SW480 (cell line): ENCODE measurements at regions not wholly inside any gene's neighbourhood (a gene's known extent, or its start where the extent isn't known, plus 50 kb on each side); places are given as distances from the start of the nearest gene placed in this dataset.

Experiments used
- DNase-seq: peaks from one replicate; pipeline ENCODE4 v3.0.0-alpha.2; 2016; ENCODE audit warnings: low spot score

DNA sequence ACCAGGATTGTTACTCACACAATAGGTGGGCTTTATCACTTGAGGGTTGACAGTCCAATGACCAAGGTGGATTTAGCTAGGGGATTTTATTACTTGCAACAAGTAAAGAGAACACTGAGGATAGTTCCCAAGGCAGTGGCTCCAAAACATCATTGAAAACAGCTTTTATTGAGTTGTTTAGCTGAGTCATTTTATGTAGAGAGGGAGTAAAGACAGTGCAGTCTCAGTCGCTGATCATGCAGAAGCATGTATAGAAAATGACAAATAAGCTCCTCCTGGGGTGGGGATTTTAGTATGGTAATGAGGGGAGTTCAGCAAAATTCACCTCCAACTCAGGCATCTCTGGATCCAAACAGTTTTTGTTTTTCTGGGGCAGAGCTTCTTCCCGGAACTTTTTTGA is 163.0 kb upstream of the CCDC179 start:
- DNase-seq = no peak

DNA sequence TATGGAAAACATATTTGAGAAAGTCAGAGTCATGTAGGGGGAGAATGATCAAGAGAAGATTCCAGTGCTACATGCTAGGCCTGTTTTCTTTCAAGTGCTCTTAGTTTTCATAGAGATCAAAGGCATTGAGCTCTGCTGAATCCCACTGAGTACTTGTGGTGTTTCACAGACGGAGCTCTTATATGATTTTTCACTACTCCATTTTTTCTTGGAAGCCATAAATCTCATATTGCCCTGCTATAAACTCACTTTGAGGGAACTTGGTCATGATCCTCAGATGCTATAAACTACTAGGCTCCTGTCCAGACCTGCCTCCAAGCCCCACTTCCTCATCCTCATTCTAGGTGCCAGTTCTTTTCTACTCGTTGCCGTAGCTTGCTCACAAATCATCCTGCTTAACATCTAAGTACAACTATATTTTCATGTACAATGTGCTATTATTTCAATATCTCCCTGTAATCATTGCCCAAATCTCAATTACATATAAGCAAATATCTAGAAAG is 180.8 kb upstream of the CCDC179 start:
- DNase-seq = no peak

DNA sequence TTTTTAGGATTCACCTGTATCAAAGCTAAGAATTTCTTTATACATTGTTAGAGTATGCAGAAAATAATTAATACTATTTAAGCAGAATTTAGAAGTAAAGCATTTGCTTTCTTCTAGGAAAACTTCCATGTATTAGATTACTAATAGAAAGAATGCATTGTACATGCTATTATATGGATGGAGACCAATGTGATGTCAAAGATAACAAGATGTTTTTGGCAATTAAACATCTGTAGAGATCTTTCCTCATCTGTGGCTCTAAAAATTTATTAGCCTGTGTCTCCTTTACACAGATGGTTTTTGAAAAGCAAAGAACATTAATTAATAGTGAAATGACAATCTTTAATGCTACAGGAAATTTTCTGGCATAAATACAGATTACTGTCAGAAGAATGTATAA is 198.4 kb upstream of the CCDC179 start:
- DNase-seq = no peak

DNA sequence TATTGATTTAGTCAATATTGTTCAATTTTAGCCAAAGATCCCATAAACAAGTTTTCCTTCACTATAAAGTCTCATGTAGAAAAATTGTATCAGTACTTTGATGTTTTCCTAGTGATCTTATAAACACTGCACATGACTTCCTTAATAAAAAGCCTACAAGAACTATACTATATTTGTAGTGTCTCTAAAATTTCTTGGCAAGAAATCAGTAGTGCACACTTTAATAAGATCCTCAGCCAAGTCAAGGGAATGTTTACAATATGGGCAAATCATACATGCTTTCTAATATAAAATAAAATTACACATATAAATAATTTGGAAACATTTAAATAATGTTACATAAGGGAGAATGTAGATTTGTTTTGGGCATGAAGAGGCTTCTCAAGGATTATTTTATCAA is 203.0 kb upstream of the CCDC179 start:
- DNase-seq = no peak

DNA sequence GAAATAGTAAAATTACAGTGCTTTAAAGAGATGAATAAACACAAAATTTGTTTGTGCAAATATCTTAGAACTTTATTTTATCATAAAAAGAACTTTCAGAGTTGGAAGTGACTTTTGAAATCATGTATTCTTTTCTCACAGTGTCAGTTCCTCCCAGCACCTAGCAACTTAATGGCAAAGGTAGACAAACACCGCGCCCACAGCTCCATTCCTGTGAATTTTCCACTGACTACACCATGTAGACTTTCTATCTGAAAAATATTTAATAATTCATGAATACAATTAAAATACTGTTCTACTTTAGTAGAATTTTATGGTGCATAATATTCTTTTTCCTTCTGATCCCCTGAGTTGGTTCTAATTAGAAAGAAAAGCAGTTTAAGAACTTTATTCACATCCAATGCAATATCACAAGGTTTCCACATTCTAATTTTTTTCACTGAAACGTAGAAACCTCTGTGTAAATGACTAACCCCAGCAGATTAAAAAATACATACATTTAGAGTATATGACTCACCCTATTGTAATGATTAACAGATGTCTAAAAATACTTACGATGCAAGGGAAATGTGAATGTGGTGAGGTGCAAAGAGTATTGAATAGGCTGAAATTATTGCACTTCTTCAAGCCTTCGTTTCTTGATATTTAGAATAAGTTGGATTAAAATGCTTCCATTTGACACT is 218.2 kb upstream of the CCDC179 start:
- peak; percentile 31 for DNase-seq

DNA sequence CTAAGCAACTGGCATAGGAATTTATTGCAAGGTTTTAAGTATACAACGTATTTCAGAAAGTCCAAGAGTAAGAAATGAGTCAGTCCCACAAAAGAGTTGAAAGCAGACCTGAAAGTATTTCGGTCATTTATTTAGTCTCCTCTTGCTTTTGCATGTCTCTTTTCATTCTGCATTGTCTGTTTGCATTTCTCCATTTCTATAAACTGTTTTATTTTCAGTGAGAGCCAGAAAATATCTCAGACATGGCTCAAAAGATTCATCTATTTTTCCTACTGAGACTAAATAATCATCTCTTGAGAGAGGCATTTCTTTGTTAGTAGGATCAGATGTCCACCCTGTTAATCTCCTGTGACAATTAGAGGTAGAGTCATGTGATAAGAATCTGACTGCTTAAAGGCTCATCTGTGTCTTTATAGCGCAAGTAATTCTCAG is 219.1 kb upstream of the CCDC179 start:
- DNase-seq = no peak

DNA sequence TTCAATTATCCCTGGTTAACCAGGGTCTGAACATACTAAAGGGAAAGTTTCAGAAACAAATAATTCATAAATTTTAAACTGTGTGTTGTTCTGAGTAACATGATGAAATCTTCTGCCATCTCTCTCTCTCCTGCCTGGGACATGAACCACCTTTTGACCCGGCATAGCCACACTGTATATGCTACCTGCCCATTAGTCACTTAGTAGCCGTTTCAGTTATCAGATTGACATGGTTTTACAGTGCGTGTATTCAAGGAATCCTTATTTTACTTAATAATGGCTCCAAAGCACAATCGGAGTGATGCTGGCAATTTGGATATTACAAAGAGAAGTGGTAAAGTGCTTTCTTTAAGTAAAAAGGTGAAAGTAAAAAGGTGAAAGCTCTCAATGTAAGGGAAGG is 227.1 kb upstream of the CCDC179 start:
- DNase-seq = no peak

DNA sequence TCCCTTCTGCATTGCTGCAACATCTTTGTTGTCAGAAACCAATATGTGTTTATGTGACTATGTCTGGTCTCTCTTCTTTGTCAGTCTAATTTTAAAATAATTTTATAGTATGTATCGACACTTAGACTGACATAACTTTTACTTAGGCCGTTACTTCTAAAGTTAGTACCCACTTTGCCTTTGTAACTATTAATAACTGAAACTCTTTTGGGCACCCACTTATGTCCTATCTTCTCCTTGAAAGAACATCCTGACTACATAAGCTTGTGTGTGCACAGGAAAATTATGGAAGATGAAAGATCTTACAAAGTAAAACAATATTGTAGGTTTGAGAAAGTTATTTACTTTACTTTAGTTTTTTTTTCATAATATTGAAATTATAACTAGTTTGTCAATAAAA is 230.4 kb upstream of the CCDC179 start:
- no peak for DNase-seq

DNA sequence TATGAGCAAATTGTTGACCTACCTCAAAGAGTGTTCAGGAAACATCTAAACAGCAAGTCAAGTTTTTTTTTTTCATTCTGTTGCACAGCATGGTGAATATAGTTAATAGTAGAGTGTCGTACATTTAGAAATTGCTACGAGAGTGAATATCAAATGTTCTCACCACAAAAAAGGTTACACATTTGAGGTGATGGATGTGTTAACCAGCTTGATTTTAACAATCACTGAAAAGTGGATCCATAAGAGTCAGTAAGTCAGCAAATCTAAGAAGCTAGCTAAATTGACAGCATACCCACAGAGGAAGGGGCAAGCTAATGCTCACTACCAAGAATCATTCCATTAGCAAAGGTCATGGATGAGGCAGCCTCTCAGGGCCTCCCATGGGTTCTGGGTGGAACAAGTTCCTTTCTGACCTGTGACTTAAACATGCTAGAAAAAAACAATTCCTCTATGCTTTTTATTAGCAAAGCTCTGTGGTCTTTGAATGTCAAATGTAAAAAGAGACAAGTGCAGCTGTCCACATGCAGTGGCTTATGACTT is 235.4 kb upstream of the CCDC179 start:
- DNase-seq = no peak

DNA sequence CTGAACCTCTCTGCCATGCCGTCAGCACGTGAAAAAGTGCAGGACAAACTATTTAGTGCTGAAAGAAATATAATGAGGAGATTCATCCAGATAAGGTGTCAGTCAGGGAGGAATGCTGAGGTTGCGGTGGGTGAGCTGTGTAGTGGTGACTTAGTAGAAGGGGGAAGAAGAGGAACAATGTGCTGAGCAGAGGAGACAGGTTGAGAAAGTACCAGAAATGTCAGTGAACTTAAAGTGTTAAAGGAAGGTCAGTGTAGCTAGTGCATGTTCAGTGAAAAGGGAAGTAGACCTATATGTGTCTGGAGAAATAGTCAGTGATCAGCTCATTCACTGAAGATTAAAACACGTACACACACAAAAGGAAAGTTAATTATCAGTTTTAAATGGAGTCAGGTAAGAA is 237.6 kb upstream of the CCDC179 start:
- no peak for DNase-seq

DNA sequence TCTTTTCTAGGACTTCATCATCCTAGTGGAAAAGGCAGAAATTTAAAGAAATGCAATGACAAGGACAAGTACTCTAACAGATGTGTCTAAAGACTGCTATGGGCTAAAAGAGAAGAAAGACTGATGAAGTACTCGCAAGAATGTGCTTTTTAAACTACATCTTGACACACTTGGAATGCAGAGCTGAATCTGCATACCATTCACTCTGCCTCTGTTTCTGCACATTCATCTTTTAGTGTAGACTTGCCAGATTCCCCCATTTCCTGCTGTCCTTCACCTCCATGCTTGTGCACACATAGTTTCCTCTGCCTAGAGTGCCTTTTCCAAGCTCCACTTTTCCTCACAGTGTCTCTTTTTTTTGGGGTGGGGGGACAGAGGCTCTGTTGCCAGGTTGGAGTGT is 239.0 kb upstream of the CCDC179 start:
- DNase-seq = no peak

DNA sequence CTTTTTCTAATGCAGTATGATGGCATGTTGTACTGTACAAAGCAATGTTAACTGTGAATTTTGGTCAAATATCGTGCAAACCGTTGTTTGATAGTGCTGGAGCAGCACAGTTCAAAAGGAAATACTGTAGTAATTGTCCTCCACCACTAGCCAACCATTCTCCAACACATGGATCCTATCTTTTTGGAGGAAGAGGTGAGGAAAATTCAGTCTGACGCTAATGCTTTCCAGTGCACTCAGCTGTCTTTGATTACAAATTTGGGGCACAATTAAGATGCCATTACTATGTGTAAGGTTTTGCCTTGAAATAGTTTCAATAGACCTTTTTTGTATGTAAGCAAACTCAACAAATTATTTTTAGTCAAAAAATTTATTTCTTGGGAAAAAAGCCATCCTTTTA is 240.5 kb upstream of the CCDC179 start:
- no peak for DNase-seq

DNA sequence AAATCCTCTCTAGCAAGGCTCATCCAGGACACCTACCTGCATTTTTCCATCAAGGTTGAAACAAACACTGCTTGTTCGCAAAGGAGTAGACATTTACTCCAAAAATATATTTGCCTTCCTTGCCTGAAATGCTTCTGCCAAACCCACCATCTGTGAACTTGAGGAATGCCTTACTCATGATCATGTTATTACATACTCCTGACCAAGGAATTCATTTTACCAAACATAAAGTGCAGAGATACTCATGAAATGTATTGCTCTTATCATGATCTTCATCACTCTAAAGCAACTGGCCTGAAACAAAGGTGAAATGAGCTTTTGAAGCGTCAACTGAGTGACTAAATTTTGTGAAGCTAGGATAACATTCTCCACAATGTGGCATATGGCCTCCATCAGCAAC is 243.1 kb upstream of the CCDC179 start:
- DNase-seq = no peak

DNA sequence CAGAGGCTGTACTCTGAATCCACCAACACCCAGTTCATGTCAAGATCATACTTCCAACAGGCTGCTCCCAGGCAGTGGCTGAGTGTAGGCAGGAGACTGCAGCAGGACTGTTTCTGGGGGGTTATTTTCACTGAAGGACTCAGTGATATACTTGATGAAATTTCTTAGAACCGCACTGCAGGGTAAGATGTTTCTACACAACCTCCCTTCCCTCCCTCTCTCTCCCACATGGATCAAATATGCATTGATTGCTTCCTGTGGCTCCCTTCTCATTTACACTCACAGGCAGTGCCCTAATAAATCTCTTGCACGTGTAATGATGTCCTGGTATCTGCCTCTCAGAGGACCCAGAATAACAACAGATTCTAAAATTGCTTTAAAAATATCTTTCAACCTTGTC is 251.3 kb upstream of the CCDC179 start:
- no peak for DNase-seq

DNA sequence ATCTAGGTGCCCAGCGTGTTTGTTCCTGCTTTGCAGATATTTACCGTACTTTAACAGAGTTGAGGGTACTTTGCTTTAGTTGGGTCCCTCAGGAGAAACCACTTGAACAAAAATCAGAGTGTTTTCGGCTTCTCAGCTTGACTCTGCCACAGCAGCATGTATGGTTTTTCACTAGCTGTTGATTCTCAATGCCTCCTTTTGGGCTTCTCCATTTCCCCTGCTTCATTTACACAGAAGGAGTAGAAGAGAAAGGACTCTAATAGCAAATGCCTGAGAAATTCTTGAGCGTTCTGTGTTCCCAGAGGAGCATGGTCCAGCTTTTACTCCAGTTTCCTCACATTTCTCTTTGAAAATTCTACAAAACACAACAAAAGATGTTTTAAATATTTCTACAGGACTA is 252.1 kb upstream of the CCDC179 start:
- no peak for DNase-seq

DNA sequence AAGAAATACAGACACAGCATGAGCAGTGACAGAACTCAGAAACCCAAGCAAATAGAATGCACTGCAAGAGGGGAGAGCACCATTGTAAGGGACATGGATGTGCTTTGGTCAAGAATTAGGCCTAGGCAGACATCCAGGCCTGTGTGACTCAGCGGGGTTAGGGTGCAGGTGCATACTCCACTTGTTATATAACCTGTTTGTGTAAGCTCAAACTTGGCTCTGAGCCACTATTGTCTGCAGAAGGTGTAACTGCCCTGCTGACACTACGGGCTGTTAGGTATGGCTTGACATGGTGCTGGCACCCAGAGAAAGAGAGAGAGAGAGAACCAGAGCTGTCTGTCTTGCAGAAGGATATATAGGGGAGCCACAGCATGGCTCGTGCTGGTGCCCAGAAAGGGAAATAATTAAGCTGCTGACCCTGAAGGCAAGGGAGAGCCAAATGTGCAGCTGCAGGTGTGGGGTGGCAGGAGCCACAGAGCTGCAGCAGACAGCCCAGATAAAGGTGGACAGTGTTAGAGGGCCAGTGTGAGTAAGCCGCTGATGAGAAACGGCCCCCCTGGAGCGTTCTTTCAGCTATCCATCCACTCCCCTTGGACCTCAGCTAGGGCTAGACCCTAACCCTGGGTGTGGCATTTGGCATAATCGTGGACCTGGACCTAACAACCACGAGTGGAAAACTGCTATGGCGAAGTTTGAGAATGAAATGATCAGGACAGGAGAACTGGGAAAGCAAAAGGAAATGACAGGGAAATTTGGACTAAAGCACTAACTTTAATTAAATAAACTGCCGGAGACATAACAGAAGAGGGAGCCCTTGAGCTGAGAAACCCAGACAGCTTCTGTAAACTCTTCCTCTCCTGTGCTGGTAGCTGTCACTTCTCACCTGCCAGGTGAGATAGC is 253.0 kb upstream of the CCDC179 start:
- peak; percentile 74 for DNase-seq

DNA sequence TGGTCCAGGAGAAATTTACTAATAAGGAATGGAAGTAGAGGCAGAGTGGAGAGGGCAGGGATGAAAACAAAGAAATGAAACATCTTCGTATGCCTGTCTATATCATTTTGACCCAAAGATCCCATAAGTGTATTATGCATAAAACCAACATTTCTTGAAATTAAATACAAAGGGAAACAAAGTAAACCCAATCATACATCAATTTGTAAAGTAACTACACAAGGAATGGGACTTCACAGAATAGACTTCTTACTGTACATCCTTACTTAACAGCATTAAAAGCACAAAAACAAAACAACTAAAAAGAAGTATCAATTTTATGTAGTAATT is 253.6 kb upstream of the CCDC179 start:
- DNase-seq = no peak

DNA sequence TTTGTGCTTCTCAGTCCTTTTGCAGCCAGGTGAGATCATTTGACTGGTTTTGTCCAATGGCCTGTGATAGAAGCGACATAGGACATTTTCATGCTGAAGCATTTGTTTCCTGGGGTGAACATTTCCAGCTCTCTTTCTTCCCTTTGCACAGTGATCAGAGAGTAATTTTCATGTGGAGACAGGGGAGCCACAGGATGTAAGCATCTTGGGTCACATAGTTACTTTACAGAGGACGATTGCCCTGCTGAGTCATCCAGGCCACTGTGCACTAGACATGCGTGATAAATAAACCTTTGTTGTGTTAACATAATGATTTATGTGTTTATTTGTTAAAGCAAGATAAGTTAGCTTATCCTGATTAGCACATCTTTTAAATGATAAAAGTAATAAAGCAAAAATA is 263.5 kb upstream of the CCDC179 start:
- DNase-seq = peak; percentile 79

DNA sequence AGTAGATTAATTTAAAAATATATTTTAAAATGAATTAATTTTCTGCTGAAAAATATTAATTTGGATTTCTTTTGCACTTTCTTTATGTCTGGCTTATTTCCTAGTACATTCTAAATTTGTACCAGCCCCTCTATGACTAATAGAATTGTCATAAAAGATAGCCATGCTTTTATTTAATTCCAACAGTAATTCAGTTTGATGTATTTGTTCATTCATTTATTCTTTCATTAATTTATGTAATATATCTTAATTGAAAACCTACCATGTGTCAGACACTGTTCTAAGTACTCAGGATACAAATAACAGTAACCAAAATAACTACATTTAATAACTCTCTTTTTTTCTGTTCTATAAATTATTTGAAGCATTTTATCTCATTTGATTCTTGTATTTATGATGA is 264.0 kb upstream of the CCDC179 start:
- DNase-seq = no peak

DNA sequence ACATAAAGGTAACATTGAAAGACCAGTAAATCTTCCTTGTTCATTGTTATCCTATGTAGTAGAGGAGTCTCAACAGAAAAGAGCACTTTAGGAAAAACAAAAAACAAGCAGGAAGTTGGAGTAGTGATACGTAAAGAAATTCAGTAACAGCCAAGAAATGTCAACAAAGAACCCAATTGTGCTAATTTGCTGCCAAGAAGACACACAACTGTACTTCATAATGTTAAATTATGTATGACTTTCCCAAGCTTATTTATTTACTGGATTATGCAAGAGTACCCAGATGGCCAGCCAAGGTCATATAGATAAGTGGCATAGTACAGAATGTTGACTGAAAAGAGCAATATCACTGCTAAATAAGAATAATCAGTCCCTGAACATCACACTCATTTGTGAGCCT is 264.7 kb upstream of the CCDC179 start:
- no peak for DNase-seq

DNA sequence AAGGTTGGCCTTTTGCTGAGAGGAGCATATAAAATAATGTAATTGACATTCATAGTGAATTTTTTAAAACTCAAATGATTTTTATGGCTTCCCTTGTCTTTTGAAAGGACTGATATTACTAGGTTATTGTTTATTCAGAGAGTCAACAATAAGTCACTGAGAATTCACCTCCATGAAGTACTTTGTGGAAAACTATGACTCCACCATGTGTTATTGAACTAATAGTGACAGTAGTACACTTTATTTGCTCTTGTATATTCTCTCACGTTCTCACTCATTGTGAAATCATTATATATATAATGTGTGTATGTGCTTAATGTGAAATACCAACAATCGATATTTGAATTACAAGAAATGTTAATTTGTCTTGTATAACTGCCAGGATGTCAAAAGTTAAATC is 267.4 kb upstream of the CCDC179 start:
- no peak for DNase-seq

DNA sequence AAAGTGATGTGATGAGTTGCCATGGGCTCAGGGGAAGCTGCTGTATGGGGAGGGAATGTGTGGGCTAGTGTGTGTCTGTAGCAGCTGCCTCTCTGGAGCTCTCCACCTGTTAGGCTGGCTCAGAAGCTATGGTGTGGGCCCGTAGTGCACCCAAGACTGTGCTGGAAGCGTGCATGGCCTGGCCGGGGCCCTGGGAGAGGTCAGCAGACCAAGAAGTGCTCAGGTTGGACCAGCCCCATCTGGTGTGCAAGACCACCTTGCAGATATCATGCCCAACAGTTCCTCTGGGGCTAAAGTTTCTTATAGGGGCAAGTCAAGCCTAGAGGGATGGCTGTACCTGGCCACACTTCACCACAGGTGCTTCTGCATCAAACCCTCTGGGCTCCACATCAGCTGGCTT is 274.4 kb upstream of the CCDC179 start:
- DNase-seq = no peak

DNA sequence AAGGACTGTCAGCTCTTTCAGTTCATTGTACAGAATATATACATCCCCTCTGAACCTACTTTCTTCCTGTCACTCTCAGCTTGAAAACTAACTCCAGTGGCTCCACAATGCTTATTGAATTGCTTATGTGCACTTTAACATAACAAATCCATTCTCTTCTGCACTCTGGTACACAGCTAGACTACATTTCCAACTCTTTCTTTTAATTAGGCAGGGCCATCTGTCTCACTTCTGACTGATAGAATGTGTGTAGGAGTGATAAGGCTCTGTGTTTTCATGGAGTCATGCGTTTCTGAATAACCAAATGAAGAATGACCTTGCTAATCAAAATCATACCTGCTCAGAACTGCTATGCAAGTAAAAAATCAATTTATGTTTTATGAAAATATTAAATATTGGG is 278.5 kb upstream of the CCDC179 start:
- DNase-seq = no peak
